SK-N-SH (cell line): ENCODE measurements at regions not wholly inside any gene's neighbourhood (a gene's known extent, or its start where the extent isn't known, plus 50 kb on each side); places are given as distances from the start of the nearest gene placed in this dataset.

Experiments used
- CTCF ChIA-PET: fragments of 300-600, 350-600 bp; formaldehyde crosslinking; extraction: SDS; loops from one replicate; lab custom pipeline; 2021; lab: Yijun Ruan, JAX
- POLR2A ChIA-PET: fragments of 350-600 bp; sonication (Branson Sonifier 250); formaldehyde crosslinking; extraction: SDS; loops from one replicate; lab custom pipeline; 2020; ENCODE audit warnings: antibody characterized with exemption, inconsistent platforms; lab: Yijun Ruan, JAX
- DNase-seq: peaks from one replicate; pipeline ENCODE4 v3.0.0; 2012
- H2AFZ ChIP-seq: fragments of 200-600 bp; sonication (generic); 2 replicates; pipeline ENCODE4 v1.8.1; 2016; ENCODE audit warnings: antibody characterized with exemption, mild to moderate bottlenecking, low read depth
- H3F3A ChIP-seq: fragments of 200-600 bp; sonication (generic); replicated peaks from 2 replicates; pipeline ENCODE3; 2016; ENCODE audit warnings: antibody characterized with exemption, mild to moderate bottlenecking; ENCODE audit not compliant: insufficient read depth
- H3K27ac ChIP-seq, 2 experiments: fragments of 200-500 bp in 1 of 2; fragments of 200-600 bp in 1 of 2; sonication (Bioruptor generic) in 1 of 2; sonication (generic), shearing (Covaris generic) in 1 of 2; 2 replicates each; pipeline versions ENCODE4 v1.5.1 to v1.6.1; 2014 to 2016; ENCODE audit warnings: low read depth in 2 of 2, inconsistent platforms in 1 of 2, low read length in 1 of 2, mild to moderate bottlenecking in 1 of 2, mixed read lengths in 1 of 2
- H3K27me3 ChIP-seq: fragments of 200-600 bp; sonication (generic), shearing (Covaris generic); 2 replicates; pipeline ENCODE4 v1.6.1; 2016; ENCODE audit warnings: mixed run types; ENCODE audit not compliant: insufficient read depth
- H3K36me3 ChIP-seq, 2 experiments: fragments of 200-500 bp in 1 of 2; fragments of 200-600 bp in 1 of 2; sonication (Bioruptor generic) in 1 of 2; sonication (generic) in 1 of 2; replicated peaks in 1 of 2; 2 replicates each; pipeline versions ENCODE3 to v1.5.1; 2014 to 2016; ENCODE audit warnings: low read length in 1 of 2, mild to moderate bottlenecking in 1 of 2; ENCODE audit not compliant: insufficient read depth in 2 of 2, control insufficient read depth in 1 of 2
- H3K4me1 ChIP-seq, 2 experiments: fragments of 200-500 bp in 1 of 2; fragments of 200-600 bp in 1 of 2; sonication (Bioruptor generic) in 1 of 2; sonication (generic), shearing (Covaris generic) in 1 of 2; 2 replicates each; pipeline versions ENCODE4 v1.5.1 to v1.6.1; 2014 to 2016; ENCODE audit warnings: low read depth in 1 of 2, low read length in 1 of 2, mixed run types in 1 of 2; ENCODE audit not compliant: insufficient read depth in 2 of 2, control insufficient read depth in 1 of 2
- H3K4me2 ChIP-seq: fragments of 200-600 bp; sonication (generic), shearing (Covaris generic); 2 replicates; pipeline ENCODE4 v1.6.1; 2017; ENCODE audit warnings: mixed run types
- H3K4me3 ChIP-seq, 2 experiments: fragments of 200-500 bp in 1 of 2; fragments of 200-600 bp in 1 of 2; sonication (Bioruptor generic) in 1 of 2; sonication (generic), shearing (Covaris generic) in 1 of 2; 2 replicates each; pipeline versions ENCODE4 v1.5.1 to v1.8.1; 2014 to 2016; ENCODE audit warnings: low read depth in 2 of 2, inconsistent platforms in 1 of 2, low read length in 1 of 2, mild to moderate bottlenecking in 1 of 2, mixed read lengths in 1 of 2, moderate library complexity in 1 of 2
- H3K79me2 ChIP-seq: fragments of 200-600 bp; sonication (generic); 2 replicates; pipeline ENCODE4 v1.8.1; 2017; ENCODE audit warnings: mild to moderate bottlenecking; ENCODE audit not compliant: insufficient read depth
- H3K9ac ChIP-seq: fragments of 200-600 bp; sonication (generic); 2 replicates; pipeline ENCODE4 v1.6.1; 2017; ENCODE audit warnings: mixed run types
- H3K9me2 ChIP-seq: fragments of 200-600 bp; sonication (generic); 2 replicates; pipeline ENCODE4 v1.6.1; 2017; ENCODE audit warnings: mixed run types
- H3K9me3 ChIP-seq: fragments of 200-600 bp; sonication (generic); 2 replicates; pipeline ENCODE4 v1.6.1; 2017; ENCODE audit warnings: mixed run types, mild to moderate bottlenecking, moderate library complexity
- H4K20me1 ChIP-seq: fragments of 200-600 bp; sonication (generic); 2 replicates; pipeline ENCODE4 v1.6.1; 2017; ENCODE audit warnings: mild to moderate bottlenecking, mixed run types; ENCODE audit not compliant: insufficient read depth
- EZH2phosphoT487 ChIP-seq: fragments of 200-600 bp; sonication (generic); IDR thresholded peaks from 2 replicates; pipeline ENCODE4 v1.6.1; 2017; ENCODE audit warnings: low read depth, mixed run types, mild to moderate bottlenecking, antibody characterized with exemption, moderate library complexity, borderline replicate concordance
- FOXM1 ChIP-seq: IDR thresholded peaks from 2 replicates; pipeline ENCODE4 v1.4.0; 2012; ENCODE audit warnings: low read depth, mild to moderate bottlenecking
- GABPA ChIP-seq: IDR thresholded peaks from 2 replicates; pipeline ENCODE4 v1.4.0; 2012; ENCODE audit warnings: low read depth, mild to moderate bottlenecking
- NRF1 ChIP-seq: IDR thresholded peaks from 2 replicates; pipeline ENCODE4 v1.6.1; 2012; ENCODE audit warnings: low read depth, mild to moderate bottlenecking, low read length
- RAD21 ChIP-seq: IDR thresholded peaks from 2 replicates; pipeline ENCODE4 v1.6.1; 2012; ENCODE audit warnings: mild to moderate bottlenecking, low read length
- RFX5 ChIP-seq: IDR thresholded peaks from 2 replicates; pipeline ENCODE4 v1.6.1; 2012; ENCODE audit warnings: mild to moderate bottlenecking, improper control_type of control experiment, low read length
- WGBS: methylation state at CpG from one replicate; pipeline ENCODE4 v1.1.6; 2017; ENCODE audit warnings: low lambda C conversion rate; 5-methylcytosine and 5-hydroxymethylcytosine counted together
- TF ChIP-seq, protein P1 (sequence below): IDR thresholded peaks from 2 replicates; pipeline ENCODE4; 2012
- TF ChIP-seq, protein P2 (sequence below): fragments of 150-350 bp; IDR thresholded peaks from 2 replicates; pipeline ENCODE4 v1.6.1; 2016; ENCODE audit warnings: mild to moderate bottlenecking, low read depth, low read length
- TF ChIP-seq, protein P3 (sequence below): IDR thresholded peaks from 2 replicates; pipeline ENCODE4 v1.4.0; 2012; ENCODE audit warnings: low read depth, borderline replicate concordance
- TF ChIP-seq, protein P4 (sequence below): IDR thresholded peaks from 2 replicates; pipeline ENCODE4 v1.4.0; 2012; ENCODE audit warnings: low read depth
- TF ChIP-seq, protein P5 (sequence below): fragments of 200-600 bp; sonication (generic); IDR thresholded peaks from 2 replicates; pipeline ENCODE4 v1.6.1; 2017; ENCODE audit warnings: antibody characterized with exemption, mild to moderate bottlenecking, moderate library complexity
- TF ChIP-seq, protein P6 (sequence below): fragments of 150-350 bp; IDR thresholded peaks from 2 replicates; pipeline ENCODE4 v1.6.1; 2017; ENCODE audit warnings: antibody characterized with exemption, low read length, low read depth, borderline replicate concordance

DNA sequence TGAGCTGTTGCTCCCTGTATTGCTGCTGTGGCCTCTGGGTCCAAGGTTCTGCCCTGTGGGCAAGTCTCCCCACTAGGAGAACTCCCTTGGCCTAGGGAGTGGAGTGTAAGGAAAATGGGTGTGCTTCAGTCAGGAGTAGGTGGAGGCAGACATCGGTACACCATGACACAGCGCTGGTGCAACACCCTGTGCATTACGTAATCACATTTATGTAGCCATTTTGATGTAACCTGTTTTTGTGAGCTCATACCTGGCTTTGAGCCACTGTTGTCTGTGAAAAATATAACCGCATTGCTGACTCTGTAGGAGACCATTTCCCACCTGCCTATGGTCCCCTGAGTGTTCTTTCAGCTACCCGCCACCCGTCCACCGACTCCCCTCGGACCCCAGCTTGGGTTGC is 700.5 kb upstream of the AGA start (continued):
- no peak for TF ChIP-seq NRF1
- TF ChIP-seq EZH2phosphoT487, result no peak
- TF ChIP-seq, protein P1, sequence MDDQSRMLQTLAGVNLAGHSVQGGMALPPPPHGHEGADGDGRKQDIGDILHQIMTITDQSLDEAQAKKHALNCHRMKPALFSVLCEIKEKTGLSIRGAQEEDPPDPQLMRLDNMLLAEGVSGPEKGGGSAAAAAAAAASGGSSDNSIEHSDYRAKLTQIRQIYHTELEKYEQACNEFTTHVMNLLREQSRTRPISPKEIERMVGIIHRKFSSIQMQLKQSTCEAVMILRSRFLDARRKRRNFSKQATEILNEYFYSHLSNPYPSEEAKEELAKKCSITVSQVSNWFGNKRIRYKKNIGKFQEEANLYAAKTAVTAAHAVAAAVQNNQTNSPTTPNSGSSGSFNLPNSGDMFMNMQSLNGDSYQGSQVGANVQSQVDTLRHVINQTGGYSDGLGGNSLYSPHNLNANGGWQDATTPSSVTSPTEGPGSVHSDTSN, result no peak

DNA sequence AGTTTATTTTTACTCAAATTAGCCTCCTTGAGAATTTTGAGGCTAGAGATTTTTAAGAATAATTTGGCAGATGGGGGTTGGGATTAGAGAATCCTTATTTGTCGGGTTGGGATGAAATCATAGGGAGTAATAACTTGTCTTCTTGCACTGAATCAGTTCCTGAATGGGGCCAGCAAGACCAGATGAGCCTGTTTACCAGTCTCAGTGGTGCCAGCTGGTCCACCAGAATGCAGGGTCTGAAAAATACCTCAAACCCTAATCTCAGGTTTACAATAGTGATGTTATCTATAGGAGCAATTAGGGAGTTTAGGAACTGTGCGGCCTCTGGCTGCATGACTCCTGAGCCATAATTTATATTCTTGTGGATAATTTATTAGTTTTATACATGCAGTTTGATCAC is 705.9 kb upstream of the AGA start:
- WGBS, result 0% methylated on average over 2 of the region's 2 CpGs

More for the DNA sequence above, 705.9 kb upstream of the AGA start:
- H3K79me2 ChIP-seq, result no peaks in the 10 kb centered on the region
- TF ChIP-seq, protein P2, sequence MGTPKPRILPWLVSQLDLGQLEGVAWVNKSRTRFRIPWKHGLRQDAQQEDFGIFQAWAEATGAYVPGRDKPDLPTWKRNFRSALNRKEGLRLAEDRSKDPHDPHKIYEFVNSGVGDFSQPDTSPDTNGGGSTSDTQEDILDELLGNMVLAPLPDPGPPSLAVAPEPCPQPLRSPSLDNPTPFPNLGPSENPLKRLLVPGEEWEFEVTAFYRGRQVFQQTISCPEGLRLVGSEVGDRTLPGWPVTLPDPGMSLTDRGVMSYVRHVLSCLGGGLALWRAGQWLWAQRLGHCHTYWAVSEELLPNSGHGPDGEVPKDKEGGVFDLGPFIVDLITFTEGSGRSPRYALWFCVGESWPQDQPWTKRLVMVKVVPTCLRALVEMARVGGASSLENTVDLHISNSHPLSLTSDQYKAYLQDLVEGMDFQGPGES, result no peak
- TF ChIP-seq, protein P3, sequence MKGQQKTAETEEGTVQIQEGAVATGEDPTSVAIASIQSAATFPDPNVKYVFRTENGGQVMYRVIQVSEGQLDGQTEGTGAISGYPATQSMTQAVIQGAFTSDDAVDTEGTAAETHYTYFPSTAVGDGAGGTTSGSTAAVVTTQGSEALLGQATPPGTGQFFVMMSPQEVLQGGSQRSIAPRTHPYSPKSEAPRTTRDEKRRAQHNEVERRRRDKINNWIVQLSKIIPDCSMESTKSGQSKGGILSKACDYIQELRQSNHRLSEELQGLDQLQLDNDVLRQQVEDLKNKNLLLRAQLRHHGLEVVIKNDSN, result no peak
- TF ChIP-seq EZH2phosphoT487 (no peak), FOXM1 (no peak), GABPA (no peak), NRF1 (no peak), RAD21 (no peak), RFX5 (no peak)
- TF ChIP-seq, protein P4, sequence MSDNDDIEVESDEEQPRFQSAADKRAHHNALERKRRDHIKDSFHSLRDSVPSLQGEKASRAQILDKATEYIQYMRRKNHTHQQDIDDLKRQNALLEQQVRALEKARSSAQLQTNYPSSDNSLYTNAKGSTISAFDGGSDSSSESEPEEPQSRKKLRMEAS, result no peak
- TF ChIP-seq, protein P5, sequence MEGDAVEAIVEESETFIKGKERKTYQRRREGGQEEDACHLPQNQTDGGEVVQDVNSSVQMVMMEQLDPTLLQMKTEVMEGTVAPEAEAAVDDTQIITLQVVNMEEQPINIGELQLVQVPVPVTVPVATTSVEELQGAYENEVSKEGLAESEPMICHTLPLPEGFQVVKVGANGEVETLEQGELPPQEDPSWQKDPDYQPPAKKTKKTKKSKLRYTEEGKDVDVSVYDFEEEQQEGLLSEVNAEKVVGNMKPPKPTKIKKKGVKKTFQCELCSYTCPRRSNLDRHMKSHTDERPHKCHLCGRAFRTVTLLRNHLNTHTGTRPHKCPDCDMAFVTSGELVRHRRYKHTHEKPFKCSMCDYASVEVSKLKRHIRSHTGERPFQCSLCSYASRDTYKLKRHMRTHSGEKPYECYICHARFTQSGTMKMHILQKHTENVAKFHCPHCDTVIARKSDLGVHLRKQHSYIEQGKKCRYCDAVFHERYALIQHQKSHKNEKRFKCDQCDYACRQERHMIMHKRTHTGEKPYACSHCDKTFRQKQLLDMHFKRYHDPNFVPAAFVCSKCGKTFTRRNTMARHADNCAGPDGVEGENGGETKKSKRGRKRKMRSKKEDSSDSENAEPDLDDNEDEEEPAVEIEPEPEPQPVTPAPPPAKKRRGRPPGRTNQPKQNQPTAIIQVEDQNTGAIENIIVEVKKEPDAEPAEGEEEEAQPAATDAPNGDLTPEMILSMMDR, result no peak
- TF ChIP-seq, protein P6, sequence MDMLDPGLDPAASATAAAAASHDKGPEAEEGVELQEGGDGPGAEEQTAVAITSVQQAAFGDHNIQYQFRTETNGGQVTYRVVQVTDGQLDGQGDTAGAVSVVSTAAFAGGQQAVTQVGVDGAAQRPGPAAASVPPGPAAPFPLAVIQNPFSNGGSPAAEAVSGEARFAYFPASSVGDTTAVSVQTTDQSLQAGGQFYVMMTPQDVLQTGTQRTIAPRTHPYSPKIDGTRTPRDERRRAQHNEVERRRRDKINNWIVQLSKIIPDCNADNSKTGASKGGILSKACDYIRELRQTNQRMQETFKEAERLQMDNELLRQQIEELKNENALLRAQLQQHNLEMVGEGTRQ, result no peak
- TF ChIP-seq, all 33 proteins: peak for 0
- Histone ChIP-seq H3K36me3 (no peaks in the 10 kb centered on the region), H3K9me2 (no peaks in the 10 kb centered on the region), H3K27me3 (no peaks in the 10 kb centered on the region), H3K4me2 (no peak overlapping the region), H3K9me3 (no peaks in the 10 kb centered on the region), H3K4me3 (no peak overlapping the region), H3F3A (no peaks in the 10 kb centered on the region), H3K9ac (no peak overlapping the region), H3K27ac (no peak overlapping the region), H4K20me1 (no peaks in the 10 kb centered on the region), H2AFZ (no peak overlapping the region), H3K4me1 (no peaks in the 10 kb centered on the region)
- ChIA-PET CTCF (no interaction called here), POLR2A (no interaction called here)
- DNase-seq, result no peak
